HepG2 (cell line): ENCODE measurements at regions not wholly inside any gene's neighbourhood (a gene's known extent, or its start where the extent isn't known, plus 50 kb on each side); places are given as distances from the start of the nearest gene placed in this dataset.

Experiments used
- ATAC-seq: fragments of 200-7000 bp; cut with Tn5 transposase; 3 replicates; pipeline ENCODE4 v1.9.1; 2020; ENCODE audit warnings: mild to moderate bottlenecking, moderate library complexity
- BruUV-seq: library from RNA; stranded (reverse); fragments of 400-500 nt; replicated peaks from 2 replicates; lab custom pipeline; 2021; lab: Mats Ljungman, UMichigan
- CTCF ChIA-PET: fragments of 300-600 bp; formaldehyde crosslinking; extraction: SDS; loops from one replicate; lab custom pipeline; 2021; ENCODE audit warnings: low total read pairs, inconsistent platforms, low intra/inter-chr PET ratio; lab: Yijun Ruan, JAX
- POLR2A ChIA-PET: fragments of 350-600 bp; sonication (Branson Sonifier 250); formaldehyde crosslinking; loops from one replicate; lab custom pipeline; 2020; ENCODE audit warnings: antibody characterized with exemption, inconsistent platforms; lab: Yijun Ruan, JAX
- DNase-seq: peaks from one replicate; pipeline ENCODE4 v3.0.0-alpha.2; 2015; ENCODE audit warnings: low spot score
- FAIRE-seq: peaks from 3 replicates; lab custom pipeline; 2011; peaks lifted over from hg19 to GRCh38; lab: Jason Lieb, UNC
- H2AFZ ChIP-seq: one replicate; pipeline ENCODE4 v1.6.1; 2011; ENCODE audit warnings: low read length, inconsistent platforms
- H3K27ac ChIP-seq: fragments of 300-600 bp; 3 replicates; pipeline ENCODE4 v1.8.0; 2011; ENCODE audit warnings: mixed run types, mild to moderate bottlenecking, mixed read lengths, low read length, inconsistent platforms; ENCODE audit not compliant: insufficient read depth; ENCODE audit errors: extremely low read length
- H3K27me3 ChIP-seq, 2 experiments: fragments of 200-600 bp in 1 of 2; 2 replicates in 1 of 2; 3 replicates in 1 of 2; pipeline versions ENCODE4 v1.6.0 to v1.8.0; 2011; ENCODE audit warnings: low read length in 2 of 2, mild to moderate bottlenecking in 2 of 2, moderate library complexity in 2 of 2, inconsistent platforms in 1 of 2; ENCODE audit not compliant: insufficient read depth in 2 of 2, control insufficient read depth in 1 of 2
- H3K36me3 ChIP-seq, 2 experiments: fragments of 200-600 bp in 1 of 2; replicated peaks in 1 of 2; 2 replicates in 1 of 2; 3 replicates in 1 of 2; pipeline versions ENCODE4 v1.5.1 to v1.8.0; 2011; ENCODE audit warnings: low read length in 2 of 2, inconsistent platforms in 1 of 2; ENCODE audit not compliant: insufficient read depth in 2 of 2, control insufficient read depth in 1 of 2
- H3K4me1 ChIP-seq: 2 replicates; pipeline ENCODE4 v1.5.1; 2012; ENCODE audit warnings: low read length, inconsistent platforms; ENCODE audit not compliant: insufficient read depth
- H3K4me2 ChIP-seq: 2 replicates; pipeline ENCODE4 v1.6.0; 2011; ENCODE audit warnings: low read depth, low read length, inconsistent platforms
- H3K4me3 ChIP-seq, 3 experiments: fragments of 200-600 bp in 1 of 3; sonication (generic), shearing (Covaris generic) in 1 of 3; replicated peaks in 1 of 3; 2 replicates each; pipeline ENCODE4 v1.5.1; 2011 to 2016; ENCODE audit warnings: low read length in 3 of 3, inconsistent platforms in 2 of 3, low read depth in 2 of 3, mild to moderate bottlenecking in 2 of 3, control low read depth in 1 of 3, mixed read lengths in 1 of 3; ENCODE audit not compliant: insufficient read depth in 1 of 3
- H3K79me2 ChIP-seq: one replicate; pipeline ENCODE4 v1.6.1; 2011; ENCODE audit warnings: low read length, inconsistent platforms; ENCODE audit not compliant: insufficient read depth
- H3K9ac ChIP-seq: 2 replicates; pipeline ENCODE4 v1.6.0; 2011; ENCODE audit warnings: mild to moderate bottlenecking, low read depth, low read length, inconsistent platforms; ENCODE audit not compliant: insufficient read depth
- H3K9me3 ChIP-seq: 2 replicates; pipeline ENCODE4 v1.5.1; 2012; ENCODE audit warnings: mild to moderate bottlenecking, low read length
- H4K20me1 ChIP-seq: 2 replicates; pipeline ENCODE4 v1.6.0; 2011; ENCODE audit warnings: inconsistent platforms, mild to moderate bottlenecking, low read length, moderate library complexity; ENCODE audit not compliant: insufficient read depth
- ATF2 ChIP-seq: sonication (generic); formaldehyde crosslinking; IDR thresholded peaks from 2 replicates; pipeline ENCODE4 v1.4.0; 2020; ENCODE audit warnings: missing genetic modification reagents
- E2F5 ChIP-seq: sonication (generic); formaldehyde crosslinking; conservative IDR thresholded peaks from 2 replicates; pipeline ENCODE4 v1.4.0; 2020; ENCODE audit warnings: missing genetic modification reagents
- GLMP ChIP-seq: sonication (generic); formaldehyde crosslinking; IDR thresholded peaks from 2 replicates; pipeline ENCODE4 v1.9.0; 2021; ENCODE audit warnings: missing genetic modification reagents, mild to moderate bottlenecking, borderline replicate concordance
- GMEB2 ChIP-seq: IDR thresholded peaks from 2 replicates; pipeline ENCODE4 v1.6.1; 2016; ENCODE audit warnings: missing biosample characterization, missing genetic modification reagents, low read depth
- HNF4G ChIP-seq, 2 experiments: sonication (generic) in 1 of 2; formaldehyde crosslinking in 1 of 2; IDR thresholded peaks; 2 replicates each; pipeline versions ENCODE4 v1.4.0 to v1.6.1; 2011 to 2020; ENCODE audit warnings: borderline replicate concordance in 2 of 2, low read depth in 2 of 2, mild to moderate bottlenecking in 2 of 2, low read length in 1 of 2, missing genetic modification reagents in 1 of 2, moderate library complexity in 1 of 2
- KDM4B ChIP-seq: sonication (generic); formaldehyde crosslinking; IDR thresholded peaks from 2 replicates; pipeline ENCODE4 v1.4.0; 2020; ENCODE audit warnings: missing genetic modification reagents
- MTA3 ChIP-seq: sonication (generic); formaldehyde crosslinking; IDR thresholded peaks from 2 replicates; pipeline ENCODE4 v1.4.0; 2020; ENCODE audit warnings: missing genetic modification reagents
- NR2C2 ChIP-seq: sonication (generic); formaldehyde crosslinking; IDR thresholded peaks from 2 replicates; pipeline ENCODE4 v1.4.0; 2020; ENCODE audit warnings: missing genetic modification reagents, mild to moderate bottlenecking, moderate library complexity, borderline replicate concordance
- SMAD1 ChIP-seq: sonication (generic); formaldehyde crosslinking; IDR thresholded peaks from 2 replicates; pipeline ENCODE4 v1.4.0; 2020; ENCODE audit warnings: missing genetic modification reagents, low read depth, mild to moderate bottlenecking, borderline replicate concordance
- SMARCC2 ChIP-seq: fragments of 450-650 bp; IDR thresholded peaks from 2 replicates; pipeline ENCODE4 v1.6.1; 2017; ENCODE audit warnings: antibody characterized with exemption, mild to moderate bottlenecking
- SOX5 ChIP-seq: IDR thresholded peaks from 2 replicates; pipeline ENCODE4 v1.6.1; 2016; ENCODE audit warnings: borderline replicate concordance
- SP4 ChIP-seq: sonication (generic); formaldehyde crosslinking; IDR thresholded peaks from 2 replicates; pipeline ENCODE4 v1.8.1; 2023; ENCODE audit warnings: mild to moderate bottlenecking, missing genetic modification reagents
- THYN1 ChIP-seq: sonication (generic); formaldehyde crosslinking; IDR thresholded peaks from 2 replicates; pipeline ENCODE4 v1.8.1; 2023; ENCODE audit warnings: low read depth, mild to moderate bottlenecking, moderate library complexity, missing genetic modification reagents, borderline replicate concordance
- ZBTB7A ChIP-seq: sonication (generic); formaldehyde crosslinking; IDR thresholded peaks from 2 replicates; pipeline ENCODE4 v1.8.0; 2022; ENCODE audit warnings: mild to moderate bottlenecking, missing genetic modification reagents
- ZNF256 ChIP-seq: sonication (generic); formaldehyde crosslinking; conservative IDR thresholded peaks from 2 replicates; pipeline ENCODE4 v1.4.0; 2020; ENCODE audit warnings: missing genetic modification reagents
- ZNF33B ChIP-seq: sonication (generic); formaldehyde crosslinking; IDR thresholded peaks from 2 replicates; pipeline ENCODE4 v1.5.1; 2020; ENCODE audit warnings: mild to moderate bottlenecking, missing genetic modification reagents
- WGBS: methylation state at CpG from one replicate; pipeline ENCODE4 v1.1.6; 2017; ENCODE audit warnings: low lambda C conversion rate; 5-methylcytosine and 5-hydroxymethylcytosine counted together
- in situ Hi-C: cut with HindIII; loops from 2 replicates; pipeline ENCODE4 v1.10.0; 2017; ENCODE audit warnings: low pct_unique_long_range_greater_than_20kb; ENCODE audit not compliant: extremely low pct_ligation_motif_present
- intact Hi-C: fragments of 100-400 bp; cut with micrococcal nuclease; formaldehyde crosslinking; loops from one replicate; pipeline ENCODE4 v1.10.0; 2022; ENCODE audit not compliant: unreplicated experiment

DNA sequence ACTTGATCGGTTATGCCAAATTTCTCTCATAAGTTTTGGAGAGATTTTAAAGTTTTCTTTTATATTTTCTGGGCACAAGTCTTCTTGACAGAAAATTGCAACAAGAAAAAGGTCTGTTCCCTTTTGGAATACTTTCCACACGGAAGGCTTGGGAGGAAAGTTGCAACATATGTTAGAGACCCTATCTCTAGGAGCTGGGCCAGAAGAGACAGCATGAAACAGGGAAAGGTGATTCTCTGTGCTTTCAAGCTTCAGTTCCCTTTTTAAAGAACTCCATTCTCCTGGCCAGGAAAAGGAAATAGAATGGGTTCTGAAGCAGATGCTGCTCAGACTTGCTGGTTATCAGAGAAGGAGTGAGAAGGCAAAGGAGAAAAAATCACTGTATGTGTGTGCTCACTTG lies 368.3 kb downstream of the SPATA31D1 start:
- CTCF ChIA-PET: no interaction called here
- Histone ChIP-seq H3K27me3 (no peaks in the 10 kb centered on the region), H4K20me1 (no peaks in the 10 kb centered on the region), H3K4me1 (no peaks in the 10 kb centered on the region), H3K4me2 (no peak overlapping the region), H3K4me3 (no peak overlapping the region), H3K36me3 (no peaks in the 10 kb centered on the region), H3K79me2 (no peaks in the 10 kb centered on the region), H3K9ac (no peak overlapping the region), H2AFZ (no peak overlapping the region), H3K9me3 (0 out of 2 replicates have a peak, but pooled peaks cover 8% of the 10 kb centered on the region), H3K27ac (no peak overlapping the region)
- POLR2A ChIA-PET: no interaction called here
- TF ChIP-seq SOX5 (CRISPR knock-in tag) (no peak), ATF2 (CRISPR knock-in tag) (no peak), THYN1 (CRISPR knock-in tag) (no peak), KDM4B (CRISPR knock-in tag) (no peak), SMARCC2 (no peak), SMAD1 (CRISPR knock-in tag) (no peak), GLMP (CRISPR knock-in tag) (no peak), ZNF33B (CRISPR knock-in tag) (no peak), GMEB2 (CRISPR knock-in tag) (no peak), E2F5 (CRISPR knock-in tag) (no peak), ZNF256 (CRISPR knock-in tag) (no peak), MTA3 (CRISPR knock-in tag) (no peak), HNF4G (IDR thresholded peaks at IDR 0.05; ENCODE audit: borderline replicate concordance, low read depth, low read length) (no peak), HNF4G (CRISPR knock-in tag; IDR thresholded peaks at IDR 0.05; ENCODE audit: borderline replicate concordance, low read depth) (no peak), SP4 (CRISPR knock-in tag) (no peak), NR2C2 (CRISPR knock-in tag) (no peak), ZBTB7A (CRISPR knock-in tag) (no peak)
- in situ Hi-C loops (no loop called here), intact Hi-C loops (no loop called here)
- DNase-seq (no peak), ATAC-seq (no peak), FAIRE-seq (no peak)
- 0% methylated on average over 2 of the region's 2 CpGs for WGBS
- BruUV-seq: no TSS peak
